ENCODE measurements at regions not wholly inside any gene's neighbourhood (a gene's known extent, or its start where the extent isn't known, plus 50 kb on each side); places are given as distances from the start of the nearest gene placed in this dataset.
"Not testable (repeated sequence)": the region's sequence is repeated elsewhere in the genome, so short reads cannot be mapped to it uniquely, and the experiment has no call there.

GRCh38 chr9:42931045-42931444 lies 747.6 kb downstream of the SPATA31A6 start:
- not testable (repeated sequence) for DNase-seq (ENCODE audit: low read depth in 2 of 2)

- DNase-seq (ENCODE audit: low read depth in 2 of 2) = peak in 1 of 2 donors; percentile 39
Measured at GRCh38 chr9:42937583-42938235, 754.2 kb downstream of the SPATA31A6 start.

- peak in 1 of 2 donors; percentile 2 for DNase-seq (ENCODE audit: low read depth in 2 of 2)
Measured at GRCh38 chr9:42947050-42947449, 763.6 kb downstream of the SPATA31A6 start.

- DNase-seq (ENCODE audit: low read depth in 2 of 2) = not testable (repeated sequence)
Measured at GRCh38 chr9:42951239-42951638, 767.8 kb downstream of the SPATA31A6 start.

GRCh38 chr9:42965155-42965554 lies 781.7 kb downstream of the SPATA31A6 start:
- not testable (repeated sequence) for DNase-seq (ENCODE audit: low read depth in 2 of 2)

- not testable (repeated sequence) for DNase-seq (ENCODE audit: low read depth in 2 of 2)
Measured at GRCh38 chr9:42971872-42972271, 788.4 kb downstream of the SPATA31A6 start.

- not testable (repeated sequence) for DNase-seq (ENCODE audit: low read depth in 2 of 2)
Measured at GRCh38 chr9:42974725-42975124, 791.3 kb downstream of the SPATA31A6 start.

GRCh38 chr9:42984761-42985160 lies 801.3 kb downstream of the SPATA31A6 start:
- DNase-seq (ENCODE audit: low read depth in 2 of 2) = not testable (repeated sequence)

All from lung microvascular endothelial cell (primary cell).